Thyroid gland (tissue), 4 donors: ENCODE measurements at regions not wholly inside any gene's neighbourhood (a gene's known extent, or its start where the extent isn't known, plus 50 kb on each side); places are given as distances from the start of the nearest gene placed in this dataset.

Source experiments
- CTCF ChIP-seq, 6 experiments: fragments of 200-600 bp in 3 of 6; fragments of 450-650 bp in 3 of 6; sonication (generic) in 3 of 6; IDR thresholded peaks; one replicate each; pipeline ENCODE4 v1.5.1; 2016 to 2019; ENCODE audit warnings: antibody characterized with exemption in 6 of 6, mild to moderate bottlenecking in 2 of 6, inconsistent platforms in 1 of 6, moderate library complexity in 1 of 6
- POLR2A ChIP-seq, 2 donors: fragments of 450-650 bp; IDR thresholded peaks; one replicate each; pipeline ENCODE4 v1.6.1; 2017; ENCODE audit warnings: antibody characterized with exemption in 2 of 2, mild to moderate bottlenecking in 2 of 2, moderate library complexity in 1 of 2

GRCh38 chr1:21384620-21385019 lies 55.3 kb upstream of the NBPF3 start:
- peak in 1 of 2 donors; percentile 42 for TF ChIP-seq POLR2A (IDR thresholded peaks at IDR 0.05)
- TF ChIP-seq CTCF (IDR thresholded peaks at IDR 0.05) = no peak
